Spleen (tissue), 7 donors: ENCODE measurements at regions not wholly inside any gene's neighbourhood (a gene's known extent, or its start where the extent isn't known, plus 50 kb on each side); places are given as distances from the start of the nearest gene placed in this dataset.

Experiments
- POLR2A ChIP-seq, 3 donors: fragments of 450-650 bp; IDR thresholded peaks; one replicate each; pipeline ENCODE4 v1.5.1; 2017; ENCODE audit warnings: antibody characterized with exemption in 3 of 3, mild to moderate bottlenecking in 1 of 3
- TF ChIP-seq, protein P1 (sequence below), 11 experiments: fragments of 200-600 bp in 7 of 11; fragments of 450-650 bp in 4 of 11; sonication (generic) in 4 of 11; IDR thresholded peaks in 8 of 11; conservative IDR thresholded peaks in 3 of 11; 1 replicate in 7 of 11; 2 replicates in 4 of 11; pipeline versions ENCODE4 v1.4.0 to v1.8.0; 2016 to 2021; ENCODE audit warnings: antibody characterized with exemption in 11 of 11, inconsistent platforms in 4 of 11, mild to moderate bottlenecking in 1 of 11
- donor health status: DM: no; HTN: no; CAD: no; lungs with moderate emphysema.
- donor health status: DM: no; HTN: no; CAD: no.
- donor health status: DM: no; HTN: no; CAD: no.

GRCh38 chr18:76592981-76593381 lies 97.9 kb upstream of the ZNF516 start:
- TF ChIP-seq, protein P1, sequence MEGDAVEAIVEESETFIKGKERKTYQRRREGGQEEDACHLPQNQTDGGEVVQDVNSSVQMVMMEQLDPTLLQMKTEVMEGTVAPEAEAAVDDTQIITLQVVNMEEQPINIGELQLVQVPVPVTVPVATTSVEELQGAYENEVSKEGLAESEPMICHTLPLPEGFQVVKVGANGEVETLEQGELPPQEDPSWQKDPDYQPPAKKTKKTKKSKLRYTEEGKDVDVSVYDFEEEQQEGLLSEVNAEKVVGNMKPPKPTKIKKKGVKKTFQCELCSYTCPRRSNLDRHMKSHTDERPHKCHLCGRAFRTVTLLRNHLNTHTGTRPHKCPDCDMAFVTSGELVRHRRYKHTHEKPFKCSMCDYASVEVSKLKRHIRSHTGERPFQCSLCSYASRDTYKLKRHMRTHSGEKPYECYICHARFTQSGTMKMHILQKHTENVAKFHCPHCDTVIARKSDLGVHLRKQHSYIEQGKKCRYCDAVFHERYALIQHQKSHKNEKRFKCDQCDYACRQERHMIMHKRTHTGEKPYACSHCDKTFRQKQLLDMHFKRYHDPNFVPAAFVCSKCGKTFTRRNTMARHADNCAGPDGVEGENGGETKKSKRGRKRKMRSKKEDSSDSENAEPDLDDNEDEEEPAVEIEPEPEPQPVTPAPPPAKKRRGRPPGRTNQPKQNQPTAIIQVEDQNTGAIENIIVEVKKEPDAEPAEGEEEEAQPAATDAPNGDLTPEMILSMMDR (IDR thresholded peaks at IDR 0.05 in 8 of 11, conservative IDR thresholded peaks at IDR 0.05 in 3 of 11) = no peak
- no peak for TF ChIP-seq POLR2A (IDR thresholded peaks at IDR 0.05)
